Esophagus muscularis mucosa (tissue), 3 donors: ENCODE measurements at regions not wholly inside any gene's neighbourhood (a gene's known extent, or its start where the extent isn't known, plus 50 kb on each side); places are given as distances from the start of the nearest gene placed in this dataset.

Experiments
- CTCF ChIP-seq, 3 experiments: fragments of 200-600 bp in 2 of 3; fragments of 450-650 bp in 1 of 3; sonication (generic) in 2 of 3; IDR thresholded peaks; one replicate each; pipeline ENCODE4 v1.5.1; 2017 to 2019; ENCODE audit warnings: antibody characterized with exemption in 3 of 3, mild to moderate bottlenecking in 2 of 3, moderate library complexity in 1 of 3
- POLR2AphosphoS5 ChIP-seq, 2 donors: sonication (generic); formaldehyde crosslinking; IDR thresholded peaks; one replicate each; pipeline ENCODE4 v1.6.1; 2017; ENCODE audit warnings: antibody characterized with exemption in 2 of 2

- no peak for TF ChIP-seq CTCF (IDR thresholded peaks at IDR 0.05)
- no peak for TF ChIP-seq POLR2AphosphoS5 (IDR thresholded peaks at IDR 0.05)
Observed at GRCh38 chr2:117693154-117693553, 121.3 kb upstream of the DDX18 start.
